NT2/D1 (cell line): ENCODE measurements at regions not wholly inside any gene's neighbourhood (a gene's known extent, or its start where the extent isn't known, plus 50 kb on each side); places are given as distances from the start of the nearest gene placed in this dataset.

Experiments
- DNase-seq: peaks from one replicate; pipeline ENCODE4 v3.0.0-alpha.2; 2011; ENCODE audit warnings: low read depth, low spot score
- H3K27me3 ChIP-seq: 2 replicates; pipeline ENCODE4 v1.6.0; 2011; ENCODE audit warnings: mild to moderate bottlenecking; ENCODE audit not compliant: insufficient read length, insufficient read depth
- H3K36me3 ChIP-seq: 2 replicates; pipeline ENCODE4 v1.6.1; 2011; ENCODE audit warnings: mild to moderate bottlenecking, low read length, mixed read lengths; ENCODE audit not compliant: insufficient read depth, insufficient read length
- H3K4me1 ChIP-seq: 2 replicates; pipeline ENCODE4 v1.5.1; 2011; ENCODE audit not compliant: insufficient read depth, insufficient read length
- H3K4me3 ChIP-seq: 2 replicates; pipeline ENCODE4 v1.5.1; 2011; ENCODE audit warnings: low read depth; ENCODE audit not compliant: insufficient read length
- H3K9ac ChIP-seq: 2 replicates; pipeline ENCODE4 v1.6.0; 2011; ENCODE audit warnings: low read depth; ENCODE audit not compliant: insufficient read length
- H3K9me3 ChIP-seq: 2 replicates; pipeline ENCODE4 v1.5.1; 2011; ENCODE audit warnings: mild to moderate bottlenecking, low read length; ENCODE audit not compliant: insufficient read depth
- SUZ12 ChIP-seq: IDR thresholded peaks from 2 replicates; pipeline ENCODE4 v1.6.1; 2011; ENCODE audit not compliant: insufficient read length, insufficient read depth; ENCODE audit errors: extremely low read depth
- YY1 ChIP-seq: IDR thresholded peaks from 2 replicates; pipeline ENCODE4 v1.6.1; 2011; ENCODE audit not compliant: insufficient read length, insufficient read depth
- ZNF274 ChIP-seq: IDR thresholded peaks from 2 replicates; pipeline ENCODE4 v1.6.1; 2011; ENCODE audit warnings: mild to moderate bottlenecking, low read depth, low read length

- Histone ChIP-seq H3K9me3 (no peaks in the 10 kb centered on the region), H3K4me1 (peaks cover 2% of the 10 kb centered on the region), H3K36me3 (no peaks in the 10 kb centered on the region), H3K9ac (no peak overlapping the region), H3K27me3 (no peaks in the 10 kb centered on the region), H3K4me3 (no peak overlapping the region)
- DNase-seq = no peak
- no peak for TF ChIP-seq YY1
- no peak for TF ChIP-seq SUZ12
- no peak for TF ChIP-seq ZNF274
These were observed 153.4 kb upstream of the B3GAT1 start for GRCh38 chr11:134565343-134565891.

- no peak for DNase-seq
- TF ChIP-seq SUZ12 = no peak
- no peak for TF ChIP-seq YY1
- TF ChIP-seq ZNF274 = no peak
These were observed 152.6 kb upstream of the B3GAT1 start for GRCh38 chr11:134564472-134565200.

GRCh38 chr11:134562941-134563471, 151.0 kb upstream of the B3GAT1 start:
- H3K36me3 ChIP-seq = no peaks in the 10 kb centered on the region
- no peak for DNase-seq
- H3K27me3 ChIP-seq = no peaks in the 10 kb centered on the region
- no peak for TF ChIP-seq YY1
- TF ChIP-seq ZNF274 = no peak
- TF ChIP-seq SUZ12 = no peak
- no peaks in the 10 kb centered on the region for H3K9me3 ChIP-seq
- peaks cover 2% of the 10 kb centered on the region for H3K4me1 ChIP-seq
- no peak overlapping the region for H3K9ac ChIP-seq
- no peak overlapping the region for H3K4me3 ChIP-seq

More at GRCh38 chr11:134564472-134565200, 152.6 kb upstream of the B3GAT1 start:
- Histone ChIP-seq H3K9ac (no peak overlapping the region), H3K4me3 (no peak overlapping the region), H3K4me1 (peaks cover 2% of the 10 kb centered on the region), H3K36me3 (no peaks in the 10 kb centered on the region), H3K27me3 (no peaks in the 10 kb centered on the region), H3K9me3 (no peaks in the 10 kb centered on the region)

GRCh38 chr11:134562196-134562595, 150.2 kb upstream of the B3GAT1 start:
- Histone ChIP-seq H3K27me3 (no peaks in the 10 kb centered on the region), H3K36me3 (no peaks in the 10 kb centered on the region), H3K9ac (no peak overlapping the region), H3K9me3 (no peaks in the 10 kb centered on the region), H3K4me1 (peaks cover 2% of the 10 kb centered on the region), H3K4me3 (no peak overlapping the region)
- TF ChIP-seq ZNF274 (no peak), SUZ12 (no peak), YY1 (no peak)
- no peak for DNase-seq

- H3K36me3 ChIP-seq = no peaks in the 10 kb centered on the region
- DNase-seq = no peak
- TF ChIP-seq ZNF274 (no peak), SUZ12 (no peak), YY1 (no peak)
- H3K4me3 ChIP-seq = no peak overlapping the region
- no peaks in the 10 kb centered on the region for H3K9me3 ChIP-seq
- H3K9ac ChIP-seq = no peak overlapping the region
- H3K27me3 ChIP-seq = no peaks in the 10 kb centered on the region
- H3K4me1 ChIP-seq = peaks cover 2% of the 10 kb centered on the region
These were observed 149.3 kb upstream of the B3GAT1 start for GRCh38 chr11:134561331-134561720.

- H3K27me3 ChIP-seq = no peaks in the 10 kb centered on the region
- H3K4me1 ChIP-seq = peaks cover 2% of the 10 kb centered on the region
- no peaks in the 10 kb centered on the region for H3K36me3 ChIP-seq
- H3K9me3 ChIP-seq = no peaks in the 10 kb centered on the region
- TF ChIP-seq SUZ12 (no peak), ZNF274 (no peak), YY1 (no peak)
- no peak for DNase-seq
- no peak overlapping the region for H3K4me3 ChIP-seq
- H3K9ac ChIP-seq = no peak overlapping the region
These were observed 148.7 kb upstream of the B3GAT1 start for GRCh38 chr11:134560566-134561330.

- H3K9me3 ChIP-seq = no peaks in the 10 kb centered on the region
- no peak overlapping the region for H3K9ac ChIP-seq
These were observed 148.0 kb upstream of the B3GAT1 start for GRCh38 chr11:134560066-134560465.

More at GRCh38 chr11:134560066-134560465, 148.0 kb upstream of the B3GAT1 start:
- Histone ChIP-seq H3K4me1 (peaks cover 2% of the 10 kb centered on the region), H3K36me3 (no peaks in the 10 kb centered on the region), H3K4me3 (no peak overlapping the region), H3K27me3 (no peaks in the 10 kb centered on the region)
- TF ChIP-seq YY1 = no peak
- TF ChIP-seq SUZ12 = no peak
- no peak for TF ChIP-seq ZNF274
- no peak for DNase-seq
